Panc1 (cell line): ENCODE measurements at regions not wholly inside any gene's neighbourhood (a gene's known extent, or its start where the extent isn't known, plus 50 kb on each side); places are given as distances from the start of the nearest gene placed in this dataset.
"Not testable (repeated sequence)": the region's sequence is repeated elsewhere in the genome, so short reads cannot be mapped to it uniquely, and the experiment has no call there.

ENCODE experiments used
- POLR2AphosphoS5 ChIP-seq: IDR thresholded peaks from 2 replicates; pipeline ENCODE4 v1.6.1; 2012; ENCODE audit warnings: mild to moderate bottlenecking, low read depth, low read length, moderate library complexity
- SIN3A ChIP-seq: IDR thresholded peaks from 2 replicates; pipeline ENCODE4 v1.6.1; 2012; ENCODE audit warnings: low read depth, mild to moderate bottlenecking, low read length, moderate library complexity, borderline replicate concordance; ENCODE audit not compliant: insufficient read depth
- TF ChIP-seq, protein P1 (sequence below): fragments of 450-650 bp; IDR thresholded peaks from 2 replicates; pipeline ENCODE4 v1.5.1; 2017; ENCODE audit warnings: mild to moderate bottlenecking

GRCh38 chrX:131696989-131697388, 153.1 kb downstream of the OR13H1 start:
- not testable (repeated sequence) for TF ChIP-seq POLR2AphosphoS5, SIN3A
- TF ChIP-seq, protein P1, sequence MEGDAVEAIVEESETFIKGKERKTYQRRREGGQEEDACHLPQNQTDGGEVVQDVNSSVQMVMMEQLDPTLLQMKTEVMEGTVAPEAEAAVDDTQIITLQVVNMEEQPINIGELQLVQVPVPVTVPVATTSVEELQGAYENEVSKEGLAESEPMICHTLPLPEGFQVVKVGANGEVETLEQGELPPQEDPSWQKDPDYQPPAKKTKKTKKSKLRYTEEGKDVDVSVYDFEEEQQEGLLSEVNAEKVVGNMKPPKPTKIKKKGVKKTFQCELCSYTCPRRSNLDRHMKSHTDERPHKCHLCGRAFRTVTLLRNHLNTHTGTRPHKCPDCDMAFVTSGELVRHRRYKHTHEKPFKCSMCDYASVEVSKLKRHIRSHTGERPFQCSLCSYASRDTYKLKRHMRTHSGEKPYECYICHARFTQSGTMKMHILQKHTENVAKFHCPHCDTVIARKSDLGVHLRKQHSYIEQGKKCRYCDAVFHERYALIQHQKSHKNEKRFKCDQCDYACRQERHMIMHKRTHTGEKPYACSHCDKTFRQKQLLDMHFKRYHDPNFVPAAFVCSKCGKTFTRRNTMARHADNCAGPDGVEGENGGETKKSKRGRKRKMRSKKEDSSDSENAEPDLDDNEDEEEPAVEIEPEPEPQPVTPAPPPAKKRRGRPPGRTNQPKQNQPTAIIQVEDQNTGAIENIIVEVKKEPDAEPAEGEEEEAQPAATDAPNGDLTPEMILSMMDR, result not testable (repeated sequence)
